Neural crest cell (in vitro differentiated cells): ENCODE measurements at regions not wholly inside any gene's neighbourhood (a gene's known extent, or its start where the extent isn't known, plus 50 kb on each side); places are given as distances from the start of the nearest gene placed in this dataset.

ENCODE experiments used
- DNase-seq: peaks from one replicate; pipeline ENCODE4 v3.0.0; 2021; ENCODE audit warnings: low read depth, mixed read lengths, low spot score
- H3K27ac Mint-ChIP-seq: one replicate; pipeline ENCODE4 v1.8.0; 2021; ENCODE audit warnings: mild to moderate bottlenecking, mixed read lengths; ENCODE audit not compliant: unreplicated experiment
- H3K27me3 Mint-ChIP-seq: 2 replicates; pipeline ENCODE4 v1.8.0; 2021; ENCODE audit warnings: low read depth, mild to moderate bottlenecking, mixed read lengths
- H3K36me3 Mint-ChIP-seq: 2 replicates; pipeline ENCODE4 v1.8.0; 2021; ENCODE audit warnings: low read depth, mild to moderate bottlenecking, mixed read lengths
- H3K4me1 Mint-ChIP-seq: 2 replicates; pipeline ENCODE4 v1.8.0; 2021; ENCODE audit warnings: mixed read lengths
- H3K4me3 Mint-ChIP-seq: one replicate; pipeline ENCODE4 v1.8.0; 2021; ENCODE audit warnings: mild to moderate bottlenecking, mixed read lengths
- H3K9me3 Mint-ChIP-seq: 2 replicates; pipeline ENCODE4 v1.8.0; 2021; ENCODE audit warnings: mixed read lengths
- CTCF ChIP-seq: fragments of 200-600 bp; sonication (generic); conservative IDR thresholded peaks from 2 replicates; pipeline ENCODE4 v1.5.0; 2021; ENCODE audit warnings: antibody characterized with exemption, mild to moderate bottlenecking

GRCh38 chr10:14416308-14416700, 85.6 kb upstream of the FRMD4A start:
- DNase-seq: no peak
- Mint-ChIP-seq H3K27ac (no peak overlapping the region), H3K27me3 (no peaks in the 10 kb centered on the region), H3K4me3 (no peak overlapping the region), H3K9me3 (no peaks in the 10 kb centered on the region), H3K4me1 (peaks cover 6% of the 10 kb centered on the region), H3K36me3 (no peaks in the 10 kb centered on the region)
- TF ChIP-seq CTCF: no peak

GRCh38 chr10:14415676-14416307, 85.1 kb upstream of the FRMD4A start:
- no peaks in the 10 kb centered on the region for H3K36me3 Mint-ChIP-seq
- no peaks in the 10 kb centered on the region for H3K9me3 Mint-ChIP-seq
- no peak for TF ChIP-seq CTCF
- H3K27me3 Mint-ChIP-seq: no peaks in the 10 kb centered on the region
- peaks cover 6% of the 10 kb centered on the region for H3K4me1 Mint-ChIP-seq
- H3K4me3 Mint-ChIP-seq: no peak overlapping the region
- no peak for DNase-seq
- H3K27ac Mint-ChIP-seq: no peak overlapping the region

- Mint-ChIP-seq H3K27me3 (no peaks in the 10 kb centered on the region), H3K36me3 (no peaks in the 10 kb centered on the region), H3K9me3 (no peaks in the 10 kb centered on the region), H3K4me1 (peaks cover 6% of the 10 kb centered on the region), H3K4me3 (no peak overlapping the region), H3K27ac (no peak overlapping the region)
- no peak for TF ChIP-seq CTCF
- DNase-seq: no peak
Observed at GRCh38 chr10:14414901-14415300, 84.2 kb upstream of the FRMD4A start.

- Mint-ChIP-seq H3K4me1 (peaks cover 6% of the 10 kb centered on the region), H3K27ac (no peak overlapping the region), H3K4me3 (no peak overlapping the region), H3K9me3 (no peaks in the 10 kb centered on the region), H3K36me3 (no peaks in the 10 kb centered on the region), H3K27me3 (no peaks in the 10 kb centered on the region)
- no peak for DNase-seq
- TF ChIP-seq CTCF: no peak
Observed at GRCh38 chr10:14413523-14413922, 82.8 kb upstream of the FRMD4A start.

GRCh38 chr10:14412624-14413023, 81.9 kb upstream of the FRMD4A start:
- H3K9me3 Mint-ChIP-seq: no peaks in the 10 kb centered on the region
- no peak for DNase-seq
- H3K27ac Mint-ChIP-seq: no peak overlapping the region
- no peak for TF ChIP-seq CTCF
- H3K4me3 Mint-ChIP-seq: no peak overlapping the region
- peaks cover 6% of the 10 kb centered on the region for H3K4me1 Mint-ChIP-seq
- no peaks in the 10 kb centered on the region for H3K27me3 Mint-ChIP-seq
- H3K36me3 Mint-ChIP-seq: no peaks in the 10 kb centered on the region
